Skin epidermis (tissue), 12 donors: ENCODE measurements at regions not wholly inside any gene's neighbourhood (a gene's known extent, or its start where the extent isn't known, plus 50 kb on each side); places are given as distances from the start of the nearest gene placed in this dataset.

ENCODE experiments used
- H3K27ac ChIP-seq, 21 experiments: fragments of 200-600 bp; sonication (generic) in 11 of 21; one replicate each; pipeline ENCODE4 v1.5.0; 2020; ENCODE audit warnings: mild to moderate bottlenecking in 3 of 21, inconsistent platforms in 2 of 21, moderate library complexity in 2 of 21
- H3K4me3 ChIP-seq, 7 experiments: fragments of 200-600 bp; sonication (generic) in 2 of 7; one replicate each; pipeline ENCODE4 v1.5.0; 2020; ENCODE audit warnings: inconsistent platforms in 2 of 7, mild to moderate bottlenecking in 2 of 7, moderate library complexity in 1 of 7

GRCh38 chr2:196409376-196409775 lies 230.1 kb upstream of the CCDC150 start:
- H3K4me3 ChIP-seq, result no peak overlapping the region
- no peak overlapping the region for H3K27ac ChIP-seq

- Histone ChIP-seq H3K27ac (no peak overlapping the region), H3K4me3 (no peak overlapping the region)
Measured at GRCh38 chr2:196410008-196410407, 229.5 kb upstream of the CCDC150 start.

- Histone ChIP-seq H3K27ac (no peak overlapping the region), H3K4me3 (no peak overlapping the region)
Measured at GRCh38 chr2:196413821-196414274, 225.7 kb upstream of the CCDC150 start.

- Histone ChIP-seq H3K4me3 (no peak overlapping the region), H3K27ac (no peak overlapping the region)
Measured at GRCh38 chr2:196415384-196415783, 224.1 kb upstream of the CCDC150 start.

- Histone ChIP-seq H3K27ac (no peak overlapping the region), H3K4me3 (no peak overlapping the region)
Measured at GRCh38 chr2:196420143-196420542, 219.4 kb upstream of the CCDC150 start.

- no peak overlapping the region for H3K4me3 ChIP-seq
- no peak overlapping the region for H3K27ac ChIP-seq
Measured at GRCh38 chr2:196421880-196422279, 217.6 kb upstream of the CCDC150 start.

- Histone ChIP-seq H3K4me3 (no peak overlapping the region), H3K27ac (no peak overlapping the region)
Measured at GRCh38 chr2:196422361-196422760, 217.2 kb upstream of the CCDC150 start.

GRCh38 chr2:196426122-196426521 lies 213.4 kb upstream of the CCDC150 start:
- Histone ChIP-seq H3K27ac (no peak overlapping the region), H3K4me3 (no peak overlapping the region)

GRCh38 chr2:196427986-196428634 lies 211.4 kb upstream of the CCDC150 start:
- H3K4me3 ChIP-seq, result no peak overlapping the region
- H3K27ac ChIP-seq, result no peak overlapping the region

- H3K4me3 ChIP-seq, result no peak overlapping the region
- H3K27ac ChIP-seq, result no peak overlapping the region
Measured at GRCh38 chr2:196431076-196431475, 208.4 kb upstream of the CCDC150 start.

GRCh38 chr2:196431957-196432356 lies 207.6 kb upstream of the CCDC150 start:
- Histone ChIP-seq H3K27ac (no peak overlapping the region), H3K4me3 (no peak overlapping the region)

GRCh38 chr2:196433116-196433515 lies 206.4 kb upstream of the CCDC150 start:
- no peak overlapping the region for H3K27ac ChIP-seq
- H3K4me3 ChIP-seq, result no peak overlapping the region

GRCh38 chr2:196434217-196434616 lies 205.3 kb upstream of the CCDC150 start:
- H3K4me3 ChIP-seq, result no peak overlapping the region

GRCh38 chr2:196435189-196435588 lies 204.3 kb upstream of the CCDC150 start:
- H3K4me3 ChIP-seq, result no peak overlapping the region
- no peak overlapping the region for H3K27ac ChIP-seq

More at GRCh38 chr2:196434217-196434616, 205.3 kb upstream of the CCDC150 start:
- H3K27ac ChIP-seq, result no peak overlapping the region

GRCh38 chr2:196437626-196438025 lies 201.9 kb upstream of the CCDC150 start:
- Histone ChIP-seq H3K4me3 (no peak overlapping the region), H3K27ac (no peak overlapping the region)

GRCh38 chr2:196439760-196440159 lies 199.8 kb upstream of the CCDC150 start:
- no peak overlapping the region for H3K4me3 ChIP-seq
- no peak overlapping the region for H3K27ac ChIP-seq

- no peak overlapping the region for H3K27ac ChIP-seq
- H3K4me3 ChIP-seq, result no peak overlapping the region
Measured at GRCh38 chr2:196440413-196440812, 199.1 kb upstream of the CCDC150 start.

GRCh38 chr2:196441527-196441926 lies 198.0 kb upstream of the CCDC150 start:
- no peak overlapping the region for H3K27ac ChIP-seq
- no peak overlapping the region for H3K4me3 ChIP-seq

- Histone ChIP-seq H3K27ac (no peak overlapping the region), H3K4me3 (no peak overlapping the region)
Measured at GRCh38 chr2:196442211-196442610, 197.3 kb upstream of the CCDC150 start.

- no peak overlapping the region for H3K4me3 ChIP-seq
- H3K27ac ChIP-seq, result no peak overlapping the region
Measured at GRCh38 chr2:196444442-196444841, 195.1 kb upstream of the CCDC150 start.

GRCh38 chr2:196445991-196446390 lies 193.5 kb upstream of the CCDC150 start:
- Histone ChIP-seq H3K27ac (no peak overlapping the region), H3K4me3 (no peak overlapping the region)

- H3K4me3 ChIP-seq, result no peak overlapping the region
- no peak overlapping the region for H3K27ac ChIP-seq
Measured at GRCh38 chr2:196448407-196449079, 191.0 kb upstream of the CCDC150 start.
